Hindlimb muscle (tissue), 1 donor: ENCODE measurements at regions not wholly inside any gene's neighbourhood (a gene's known extent, or its start where the extent isn't known, plus 50 kb on each side); places are given as distances from the start of the nearest gene placed in this dataset.

Source experiments
- DNase-seq: peaks from one replicate; pipeline ENCODE4 v3.0.0-alpha.2; 2013

- DNase-seq = no peak
Measured at GRCh38 chr21:26784974-26785373, 60.2 kb downstream of the ADAMTS1 start.

- peak; percentile 83 for DNase-seq
Measured at GRCh38 chr21:26783466-26784195, 61.6 kb downstream of the ADAMTS1 start.

GRCh38 chr21:26782747-26783146 lies 62.5 kb downstream of the ADAMTS1 start:
- DNase-seq = no peak

GRCh38 chr21:26782331-26782730 lies 62.9 kb downstream of the ADAMTS1 start:
- DNase-seq = no peak

- no peak for DNase-seq
Measured at GRCh38 chr21:26781331-26781730, 63.9 kb downstream of the ADAMTS1 start.

GRCh38 chr21:26777166-26777565 lies 68.0 kb downstream of the ADAMTS1 start:
- no peak for DNase-seq

GRCh38 chr21:26776310-26777021 lies 68.7 kb downstream of the ADAMTS1 start:
- DNase-seq = no peak

- no peak for DNase-seq
Measured at GRCh38 chr21:26773058-26773457, 72.2 kb downstream of the ADAMTS1 start.

- peak; percentile 46 for DNase-seq
Measured at GRCh38 chr21:26769613-26770188, 75.5 kb downstream of the ADAMTS1 start.

GRCh38 chr21:26766826-26767325 lies 78.3 kb downstream of the ADAMTS1 start:
- no peak for DNase-seq

GRCh38 chr21:26761174-26761915 lies 83.9 kb downstream of the ADAMTS1 start:
- DNase-seq = no peak

GRCh38 chr21:26759731-26760130 lies 85.5 kb downstream of the ADAMTS1 start:
- DNase-seq = no peak

GRCh38 chr21:26758083-26758880 lies 86.9 kb downstream of the ADAMTS1 start:
- no peak for DNase-seq

- no peak for DNase-seq
Measured at GRCh38 chr21:26756491-26757159, 88.6 kb downstream of the ADAMTS1 start.

- no peak for DNase-seq
Measured at GRCh38 chr21:26754853-26755252, 90.4 kb downstream of the ADAMTS1 start.

GRCh38 chr21:26753822-26754221 lies 91.4 kb downstream of the ADAMTS1 start:
- DNase-seq = no peak

GRCh38 chr21:26752849-26753248 lies 92.4 kb downstream of the ADAMTS1 start:
- DNase-seq = no peak

- no peak for DNase-seq
Measured at GRCh38 chr21:26751305-26751704, 93.9 kb downstream of the ADAMTS1 start.

GRCh38 chr21:26748066-26748465 lies 97.1 kb downstream of the ADAMTS1 start:
- DNase-seq = no peak

GRCh38 chr21:26747216-26747615 lies 98.0 kb downstream of the ADAMTS1 start:
- no peak for DNase-seq

GRCh38 chr21:26743524-26743923 lies 101.7 kb downstream of the ADAMTS1 start:
- no peak for DNase-seq
